Embryonic facial prominence (tissue), 1 donor: ENCODE measurements at regions not wholly inside any gene's neighbourhood (a gene's known extent, or its start where the extent isn't known, plus 50 kb on each side); places are given as distances from the start of the nearest gene placed in this dataset.

ENCODE experiments used
- DNase-seq: peaks from one replicate; pipeline ENCODE4 v3.0.0-alpha.2; 2016; ENCODE audit errors: extremely low spot score

GRCh38 chr19:56946159-56946558 is 105.6 kb upstream of the PEG3 start:
- DNase-seq: no peak

- no peak for DNase-seq
Measured at GRCh38 chr19:56947206-56947605, 106.7 kb upstream of the PEG3 start.

- no peak for DNase-seq
Measured at GRCh38 chr19:56949626-56950025, 109.1 kb upstream of the PEG3 start.

- no peak for DNase-seq
Measured at GRCh38 chr19:56951672-56952071, 111.1 kb upstream of the PEG3 start.

- no peak for DNase-seq
Measured at GRCh38 chr19:56953470-56953869, 112.9 kb upstream of the PEG3 start.

GRCh38 chr19:56955637-56956216 is 115.2 kb upstream of the PEG3 start:
- no peak for DNase-seq

DNA sequence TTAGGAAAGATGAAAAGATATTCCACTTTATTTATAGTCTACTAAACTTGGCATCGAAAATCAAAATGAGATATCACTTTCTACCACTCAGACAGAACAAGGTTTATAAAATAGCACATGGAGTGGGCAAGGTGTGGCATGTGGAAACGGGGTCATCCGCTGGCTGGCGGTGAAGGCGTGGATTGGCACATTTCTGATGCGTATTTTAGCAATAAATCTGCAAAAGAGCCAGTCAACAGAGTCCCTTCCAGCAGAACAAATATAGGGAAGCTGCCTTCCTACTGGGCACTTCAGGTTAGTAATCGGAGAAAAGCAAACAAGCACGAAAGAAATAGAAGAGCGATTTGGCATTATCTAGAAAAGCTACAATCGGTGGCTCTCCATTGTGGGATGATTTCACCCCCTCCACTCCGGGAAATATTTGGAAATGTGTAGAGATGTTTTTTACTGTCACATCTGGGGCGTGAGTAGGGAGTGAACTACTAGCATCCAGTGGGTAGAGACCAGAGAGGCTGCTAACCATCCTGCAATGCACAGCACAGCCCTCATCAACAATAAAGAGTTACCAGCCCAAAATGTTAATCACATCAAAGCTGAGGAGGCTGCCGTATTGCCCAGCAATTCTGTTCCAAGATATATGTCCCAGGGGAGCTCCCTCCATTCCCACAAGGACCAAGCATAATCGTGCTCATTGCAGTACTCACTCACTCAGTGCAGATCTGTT is 116.1 kb upstream of the PEG3 start:
- no peak for DNase-seq

- DNase-seq: no peak
Measured at GRCh38 chr19:56959205-56959604, 118.7 kb upstream of the PEG3 start.

- DNase-seq: no peak
Measured at GRCh38 chr19:56960959-56961543, 120.5 kb upstream of the PEG3 start.

DNA sequence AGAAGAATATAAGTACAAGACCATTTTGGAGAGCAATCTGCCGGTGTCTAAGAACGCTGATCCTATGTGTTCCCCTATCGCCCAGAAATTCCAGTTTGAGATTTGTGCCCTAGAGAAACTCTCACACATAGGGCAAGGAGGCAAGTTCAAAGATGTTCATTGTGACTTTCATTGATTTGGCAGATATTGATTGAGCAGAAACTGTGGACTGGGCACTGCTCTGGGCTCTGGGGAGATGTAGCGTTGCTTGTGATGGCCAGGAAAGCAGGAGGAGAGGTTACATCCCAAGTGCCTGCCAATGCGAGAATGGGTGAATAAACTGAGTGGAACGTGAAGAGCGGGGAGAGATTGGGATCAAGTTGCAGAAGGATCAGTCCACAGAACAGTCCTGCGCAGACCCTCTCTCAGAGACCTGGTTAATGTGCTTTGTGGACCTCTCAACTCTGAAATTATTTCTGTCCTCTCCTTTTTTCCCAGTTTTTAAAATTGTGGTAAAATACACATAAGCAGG is 123.9 kb upstream of the PEG3 start:
- no peak for DNase-seq

GRCh38 chr19:56966225-56966696 is 125.7 kb upstream of the PEG3 start:
- no peak for DNase-seq

DNA sequence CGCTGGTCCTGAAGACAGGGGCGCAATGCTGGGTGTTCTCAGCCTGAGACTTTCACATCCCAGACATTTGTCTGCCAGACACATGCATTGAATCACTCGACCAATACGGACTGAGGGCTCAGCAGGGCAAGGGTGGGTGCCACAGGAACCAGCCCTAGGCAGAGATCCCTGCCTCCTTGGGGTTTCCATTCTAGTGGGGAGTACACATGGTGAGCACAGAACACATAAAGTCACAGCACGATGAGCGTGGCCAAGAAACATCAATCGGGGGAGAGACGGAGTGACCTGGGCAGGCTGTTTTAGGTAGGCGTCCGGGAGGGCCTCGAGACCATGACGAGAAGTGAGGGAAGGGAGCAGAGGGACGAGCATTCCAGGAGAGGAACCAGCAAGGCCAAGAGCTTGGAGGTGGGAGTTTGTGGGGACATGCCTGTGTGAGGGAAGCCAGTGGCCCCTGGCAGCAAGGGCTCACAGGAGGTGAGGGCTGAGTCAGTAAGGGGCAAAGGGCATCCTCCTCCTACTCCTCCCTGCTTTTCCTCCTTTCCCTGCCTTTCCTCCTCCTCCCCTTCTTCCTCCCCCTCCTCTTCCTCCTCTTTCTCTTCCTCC is 126.3 kb upstream of the PEG3 start:
- no peak for DNase-seq

DNA sequence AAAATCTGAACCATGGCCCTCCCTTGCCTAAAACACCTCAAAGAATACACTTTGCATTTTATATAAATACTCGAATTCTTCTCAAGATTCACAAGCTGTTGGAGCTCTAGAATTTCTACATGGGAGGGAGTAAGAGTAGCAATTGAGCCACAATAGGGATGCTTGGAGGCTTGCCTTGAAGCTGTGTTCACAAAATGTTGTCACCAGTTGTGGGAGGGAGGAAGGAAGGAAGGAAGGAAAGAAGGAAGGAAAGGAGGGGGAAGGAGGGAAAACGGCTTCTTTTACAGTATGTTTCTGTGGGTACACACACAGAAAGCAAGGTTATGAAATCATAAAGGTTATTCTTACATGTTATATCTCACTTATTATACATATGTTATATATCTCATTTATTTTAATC is 128.6 kb upstream of the PEG3 start:
- no peak for DNase-seq

GRCh38 chr19:56969759-56970178 is 129.2 kb upstream of the PEG3 start:
- DNase-seq: no peak

DNA sequence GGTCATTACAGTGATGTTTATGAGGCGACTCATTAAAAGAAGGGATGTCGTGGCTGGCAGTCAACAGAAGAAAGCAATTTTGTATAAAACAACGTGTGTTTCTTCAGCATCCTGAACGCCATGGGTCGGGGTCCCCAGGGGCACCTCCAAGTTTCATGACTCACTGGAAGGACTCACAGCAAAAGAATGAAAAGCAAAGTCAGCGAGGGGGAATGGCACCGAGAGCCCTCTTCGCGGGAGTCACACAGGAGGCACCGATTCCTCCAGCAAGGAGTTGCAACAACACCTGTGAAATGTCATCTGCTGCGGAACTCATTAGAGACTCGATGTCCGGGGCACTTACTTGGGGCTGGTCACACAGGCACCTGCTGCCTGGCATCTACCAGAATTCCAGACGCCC is 130.7 kb upstream of the PEG3 start:
- DNase-seq: no peak

GRCh38 chr19:56972291-56972841 is 131.8 kb upstream of the PEG3 start:
- DNase-seq: no peak

DNA sequence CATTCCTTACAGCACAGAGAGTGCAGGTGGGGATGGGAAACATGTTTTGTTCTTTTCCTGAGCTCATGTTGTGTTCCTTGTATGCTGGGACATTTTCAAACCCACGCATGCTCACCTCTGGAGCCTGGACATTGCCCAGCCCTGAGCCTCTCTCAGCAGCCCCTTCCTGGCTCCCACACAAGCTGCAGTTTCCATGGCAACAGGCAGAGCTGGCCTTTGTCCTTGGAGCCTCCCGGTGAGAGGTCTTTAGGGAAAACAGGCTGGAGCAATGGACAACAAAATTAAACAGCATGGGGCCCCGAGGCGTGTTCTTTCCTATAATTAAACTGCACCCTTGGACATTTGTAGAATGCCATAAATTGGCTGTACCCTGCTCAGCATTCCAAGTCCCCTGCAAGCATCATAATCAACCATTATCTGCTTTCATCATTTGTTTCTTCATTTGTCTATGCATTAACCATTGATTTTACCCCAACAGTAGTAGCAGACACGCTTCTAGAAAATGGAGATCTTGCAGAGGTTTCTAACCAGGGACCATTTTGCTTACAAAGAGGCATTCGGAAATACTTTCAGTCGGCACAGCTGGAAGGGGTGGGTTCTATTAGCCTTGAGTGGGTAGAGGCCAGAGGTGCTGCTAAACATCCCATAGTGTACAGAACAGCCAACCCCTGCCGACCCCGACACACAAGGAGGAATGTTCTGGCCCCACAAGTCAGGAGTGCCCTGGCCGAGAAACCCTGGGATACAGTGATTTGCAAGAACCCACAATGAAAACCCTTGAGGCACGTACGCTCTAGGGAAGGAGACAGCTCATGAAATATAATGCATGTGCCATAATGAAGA is 133.4 kb upstream of the PEG3 start:
- no peak for DNase-seq

GRCh38 chr19:56974556-56975207 is 134.2 kb upstream of the PEG3 start:
- no peak for DNase-seq

DNA sequence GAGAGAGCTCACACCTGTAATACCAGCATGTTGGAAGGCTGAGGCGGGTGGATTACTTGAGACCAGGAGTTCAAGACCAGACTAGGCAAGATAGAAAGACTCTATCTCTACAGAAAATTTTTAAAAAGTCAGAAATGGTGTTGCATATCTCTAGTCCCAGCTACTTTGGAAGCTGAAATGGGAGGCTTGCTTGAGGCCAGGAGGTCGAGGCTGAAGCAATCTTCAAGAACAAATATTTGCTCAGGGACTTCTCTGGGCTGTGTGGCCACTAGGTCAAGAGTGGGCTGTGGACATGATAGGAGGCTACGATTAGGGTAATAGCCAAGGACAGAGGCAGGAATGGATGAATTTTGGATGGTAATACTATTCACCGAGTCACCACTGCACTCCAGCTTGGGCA is 135.8 kb upstream of the PEG3 start:
- DNase-seq: no peak

DNA sequence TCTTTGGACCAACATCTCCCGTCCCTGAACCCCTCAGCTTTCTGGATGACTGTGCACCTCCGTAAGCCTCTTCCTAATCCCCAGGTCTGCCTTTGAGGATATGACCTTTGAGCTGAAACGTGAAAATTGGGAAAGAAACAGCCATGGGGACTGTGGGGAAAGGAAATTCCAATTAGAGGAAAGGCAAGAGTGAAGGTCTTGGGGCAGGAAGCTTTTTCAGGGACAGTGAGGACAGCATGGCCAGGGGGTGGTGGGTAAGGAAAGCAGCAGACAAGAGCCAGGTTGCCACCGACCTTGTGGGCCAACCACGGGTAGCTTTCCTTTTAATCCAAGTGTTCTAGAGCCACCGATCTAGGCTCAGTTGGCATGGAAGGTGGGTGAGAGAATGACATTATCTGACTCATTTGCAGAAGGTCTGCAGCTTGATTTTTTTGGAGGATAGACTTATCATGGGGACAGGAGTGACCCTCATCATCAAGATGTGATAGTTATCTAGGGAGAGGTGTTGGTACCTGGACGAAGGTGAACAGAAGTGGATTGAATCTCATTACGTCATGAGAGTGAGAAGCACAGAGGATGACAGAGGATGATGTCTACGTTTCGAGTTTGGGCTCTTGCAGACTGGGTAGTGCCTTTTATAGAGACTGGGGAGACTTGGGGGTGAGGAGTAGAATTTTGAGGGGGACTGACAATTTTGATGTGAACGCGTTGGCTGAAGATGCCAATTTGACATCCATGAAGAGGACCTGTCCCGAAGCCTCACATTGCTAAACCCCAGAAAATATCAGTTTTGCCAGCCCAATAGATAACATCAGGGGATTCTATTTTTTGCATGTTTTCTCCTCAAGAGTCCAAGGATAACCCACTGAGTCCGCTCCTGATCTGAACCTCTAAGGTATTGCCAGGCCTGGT is 136.7 kb upstream of the PEG3 start:
- no peak for DNase-seq
